B cell (primary cell): ENCODE measurements at regions not wholly inside any gene's neighbourhood (a gene's known extent, or its start where the extent isn't known, plus 50 kb on each side); places are given as distances from the start of the nearest gene placed in this dataset.

Experiments
- ATAC-seq: fragments of 200-7000 bp; cut with Tn5 transposase; one replicate; pipeline ENCODE4 v1.10.0; 2021; ENCODE audit warnings: low read depth, mild to moderate bottlenecking, moderate number of reproducible peaks, moderate library complexity
- CTCF ChIA-PET: fragments of 350-600 bp; sonication (Branson Sonifier 250); formaldehyde crosslinking; loops from one replicate; lab custom pipeline; 2021; ENCODE audit warnings: antibody characterized with exemption, inconsistent platforms; lab: Charles Lee
- POLR2A ChIA-PET: fragments of 350-600 bp; sonication (Branson Sonifier 250); formaldehyde crosslinking; loops from one replicate; lab custom pipeline; 2021; ENCODE audit warnings: antibody characterized with exemption; lab: Charles Lee
- DNase-seq: peaks from one replicate; pipeline ENCODE4 v3.0.0; 2013
- H2AFZ ChIP-seq: 2 replicates; pipeline ENCODE4 v1.6.1; 2012; ENCODE audit warnings: mild to moderate bottlenecking, low read depth, low read length; ENCODE audit not compliant: insufficient read depth, poor library complexity, severe bottlenecking
- H3K27ac ChIP-seq, 2 donors: 1 replicate in 1 of 2; 2 replicates in 1 of 2; pipeline ENCODE4 v1.5.1; 2012 to 2013; ENCODE audit warnings: low read length in 2 of 2, mild to moderate bottlenecking in 2 of 2, moderate library complexity in 1 of 2
- H3K27me3 ChIP-seq, 4 experiments: fragments of 200-600 bp in 1 of 4; sonication (generic) in 1 of 4; replicated peaks in 1 of 4; 1 replicate in 2 of 4; 2 replicates in 2 of 4; pipeline versions ENCODE4 v1.6.1 to v1.7.0; 2013 to 2016; ENCODE audit warnings: low read length in 3 of 4, mild to moderate bottlenecking in 2 of 4, mixed read lengths in 1 of 4, moderate library complexity in 1 of 4; ENCODE audit not compliant: insufficient read depth in 4 of 4, control insufficient read depth in 3 of 4; ENCODE audit errors: control extremely low read depth in 1 of 4
- H3K36me3 ChIP-seq, 2 experiments: replicated peaks in 1 of 2; 1 replicate in 1 of 2; 2 replicates in 1 of 2; pipeline versions ENCODE4 v1.6.1 to v1.7.1; 2013; ENCODE audit warnings: low read length in 1 of 2; ENCODE audit not compliant: insufficient read depth in 2 of 2, control insufficient read depth in 1 of 2; ENCODE audit errors: control extremely low read depth in 1 of 2, extremely low read depth in 1 of 2
- H3K4me1 ChIP-seq, 2 donors: fragments of 200-600 bp in 1 of 2; sonication (generic) in 1 of 2; 1 replicate in 1 of 2; 2 replicates in 1 of 2; pipeline versions ENCODE4 v1.5.1 to v1.6.1; 2013 to 2017; ENCODE audit warnings: low read length in 2 of 2; ENCODE audit not compliant: control insufficient read depth in 2 of 2, insufficient read depth in 2 of 2
- H3K4me2 ChIP-seq: replicated peaks from 2 replicates; pipeline ENCODE3; 2012; ENCODE audit warnings: mild to moderate bottlenecking, low read depth, low read length; ENCODE audit not compliant: poor library complexity, severe bottlenecking
- H3K4me3 ChIP-seq, 5 experiments: fragments of 200-600 bp in 1 of 5; sonication (generic) in 1 of 5; 1 replicate in 3 of 5; 2 replicates in 2 of 5; pipeline versions ENCODE4 v1.5.1 to v1.7.0; 2011 to 2016; ENCODE audit warnings: low read length in 4 of 5, mild to moderate bottlenecking in 4 of 5, low read depth in 2 of 5, control low read depth in 1 of 5, moderate library complexity in 1 of 5; ENCODE audit not compliant: insufficient read depth in 1 of 5; ENCODE audit errors: control extremely low read depth in 1 of 5, extremely low read depth in 1 of 5
- H3K79me2 ChIP-seq: fragments of 200-600 bp; sonication (generic); one replicate; pipeline ENCODE4 v1.6.0; 2016; ENCODE audit warnings: low read length; ENCODE audit not compliant: control insufficient read depth, insufficient read depth
- H3K9ac ChIP-seq: fragments of 200-600 bp; sonication (generic); 2 replicates; pipeline ENCODE4 v1.6.1; 2017; ENCODE audit warnings: mild to moderate bottlenecking, low read length, moderate library complexity
- H3K9me3 ChIP-seq, 3 donors: one replicate each; pipeline versions ENCODE4 v1.6.1 to v1.7.1; 2013; ENCODE audit warnings: low read length in 2 of 3; ENCODE audit not compliant: control insufficient read depth in 2 of 3, insufficient read depth in 1 of 3; ENCODE audit errors: control extremely low read depth in 1 of 3
- H4K20me1 ChIP-seq: 2 replicates; pipeline ENCODE4 v1.6.0; 2012; ENCODE audit warnings: mild to moderate bottlenecking, low read length; ENCODE audit not compliant: insufficient read depth, control insufficient read depth, poor library complexity, severe bottlenecking
- H3K27ac Mint-ChIP-seq: one replicate; pipeline ENCODE4 v1.8.0; 2021; ENCODE audit warnings: mixed read lengths
- H3K27me3 Mint-ChIP-seq: one replicate; pipeline ENCODE4 v1.8.0; 2021; ENCODE audit warnings: mixed read lengths
- H3K4me1 Mint-ChIP-seq: one replicate; pipeline ENCODE4 v1.8.0; 2021; ENCODE audit warnings: mixed read lengths
- H3K4me3 Mint-ChIP-seq: one replicate; pipeline ENCODE4 v1.8.0; 2021; ENCODE audit warnings: mixed read lengths
- H3K9me3 Mint-ChIP-seq: one replicate; pipeline ENCODE4 v1.8.0; 2022; ENCODE audit warnings: mixed read lengths; ENCODE audit not compliant: insufficient read depth
- EZH2 ChIP-seq: IDR thresholded peaks from 2 replicates; pipeline ENCODE4 v1.6.1; 2012; ENCODE audit warnings: borderline replicate concordance, low read depth, mild to moderate bottlenecking, moderate library complexity, low read length; ENCODE audit not compliant: insufficient read depth, poor library complexity, severe bottlenecking
- WGBS: methylation state at CpG from one replicate; pipeline ENCODE4 v1.1.5; 2013; ENCODE audit warnings: missing lambda C conversion rate; ENCODE audit not compliant: insufficient coverage; 5-methylcytosine and 5-hydroxymethylcytosine counted together
- intact Hi-C: fragments of 100-400 bp; cut with micrococcal nuclease; formaldehyde crosslinking; loops from one replicate; pipeline ENCODE4 v1.10.0; 2022
- TF ChIP-seq, protein P1 (sequence below): fragments of 200-600 bp; IDR thresholded peaks from one replicate; pipeline ENCODE4 v1.8.0; 2022; ENCODE audit warnings: antibody characterized with exemption, mild to moderate bottlenecking

DNA sequence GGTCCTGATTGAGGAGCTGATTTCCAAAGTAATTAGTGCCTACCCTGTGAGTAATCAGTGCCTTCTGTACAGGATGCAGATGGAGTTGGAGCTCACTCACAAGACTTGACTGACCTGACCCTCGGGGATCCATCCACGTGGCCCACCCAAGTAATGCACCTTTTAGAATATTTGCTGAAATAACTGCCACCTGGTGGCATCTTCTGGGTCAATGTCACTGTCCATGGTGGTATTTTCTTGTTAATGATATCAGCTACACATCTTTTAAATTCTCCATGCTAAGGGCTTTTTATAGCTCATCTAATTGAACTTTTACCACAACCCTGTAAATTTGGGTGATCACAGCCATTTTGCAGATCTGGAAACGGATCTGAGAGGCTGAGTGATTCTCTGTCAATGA, 74.3 kb upstream of the ANKRD34C start:
- DNase-seq: no peak

GRCh38 chr15:79206940-79207339, 75.6 kb upstream of the ANKRD34C start:
- H3K4me1 Mint-ChIP-seq: no peaks in the 10 kb centered on the region
- H3K4me3 Mint-ChIP-seq: no peak overlapping the region
- ATAC-seq: no peak
- no peak for DNase-seq
- H3K9me3 Mint-ChIP-seq: no peaks in the 10 kb centered on the region
- Histone ChIP-seq H3K36me3 (no peaks in the 10 kb centered on the region), H3K27me3 (peaks cover 0 to 30% (median 11%) of the 10 kb centered on the region in 4 experiments), H3K9me3 (no peaks in the 10 kb centered on the region), H3K79me2 (no peaks in the 10 kb centered on the region), H4K20me1 (no peaks in the 10 kb centered on the region), H3K4me1 (no peaks in the 10 kb centered on the region), H3K9ac (no peak overlapping the region), H2AFZ (no peak overlapping the region), H3K27ac (no peak overlapping the region), H3K4me3 (no peak overlapping the region), H3K4me2 (no peak overlapping the region)
- ChIA-PET CTCF (interaction anchor here (1.2 kb wide), 1 partner anchor 23 kb away, joined by 6 read pairs; no protein-coding TSS in a partner anchor), POLR2A (no interaction called here)
- 73% methylated on average over 2 of the region's 2 CpGs for WGBS
- H3K27me3 Mint-ChIP-seq: peaks cover 68% of the 10 kb centered on the region
- no peak for TF ChIP-seq EZH2
- TF ChIP-seq, protein P1, sequence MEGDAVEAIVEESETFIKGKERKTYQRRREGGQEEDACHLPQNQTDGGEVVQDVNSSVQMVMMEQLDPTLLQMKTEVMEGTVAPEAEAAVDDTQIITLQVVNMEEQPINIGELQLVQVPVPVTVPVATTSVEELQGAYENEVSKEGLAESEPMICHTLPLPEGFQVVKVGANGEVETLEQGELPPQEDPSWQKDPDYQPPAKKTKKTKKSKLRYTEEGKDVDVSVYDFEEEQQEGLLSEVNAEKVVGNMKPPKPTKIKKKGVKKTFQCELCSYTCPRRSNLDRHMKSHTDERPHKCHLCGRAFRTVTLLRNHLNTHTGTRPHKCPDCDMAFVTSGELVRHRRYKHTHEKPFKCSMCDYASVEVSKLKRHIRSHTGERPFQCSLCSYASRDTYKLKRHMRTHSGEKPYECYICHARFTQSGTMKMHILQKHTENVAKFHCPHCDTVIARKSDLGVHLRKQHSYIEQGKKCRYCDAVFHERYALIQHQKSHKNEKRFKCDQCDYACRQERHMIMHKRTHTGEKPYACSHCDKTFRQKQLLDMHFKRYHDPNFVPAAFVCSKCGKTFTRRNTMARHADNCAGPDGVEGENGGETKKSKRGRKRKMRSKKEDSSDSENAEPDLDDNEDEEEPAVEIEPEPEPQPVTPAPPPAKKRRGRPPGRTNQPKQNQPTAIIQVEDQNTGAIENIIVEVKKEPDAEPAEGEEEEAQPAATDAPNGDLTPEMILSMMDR: no peak
- intact Hi-C loops: no loop called here
- no peak overlapping the region for H3K27ac Mint-ChIP-seq

More for the DNA sequence above, 74.3 kb upstream of the ANKRD34C start:
- Histone ChIP-seq H3K36me3 (no peaks in the 10 kb centered on the region), H3K9ac (no peak overlapping the region), H3K4me3 (no peak overlapping the region), H3K9me3 (no peaks in the 10 kb centered on the region), H3K27me3 (peaks cover 0 to 34% (median 11%) of the 10 kb centered on the region in 4 experiments), H3K4me1 (no peaks in the 10 kb centered on the region), H2AFZ (no peak overlapping the region), H4K20me1 (no peaks in the 10 kb centered on the region), H3K27ac (no peak overlapping the region), H3K79me2 (no peaks in the 10 kb centered on the region), H3K4me2 (no peak overlapping the region)
- WGBS: 60% methylated on average over 2 of the region's 3 CpGs
- Mint-ChIP-seq H3K4me3 (no peak overlapping the region), H3K27me3 (peaks cover 64% of the 10 kb centered on the region), H3K4me1 (no peaks in the 10 kb centered on the region), H3K9me3 (no peaks in the 10 kb centered on the region), H3K27ac (no peak overlapping the region)
- no peak for ATAC-seq
- CTCF ChIA-PET: interaction anchor here (0.7 to 1.6 kb wide), 4 partner anchors 9 to 180 kb away, joined by 3 to 8 read pairs (median 5); no protein-coding TSS in a partner anchor
- POLR2A ChIA-PET: no interaction called here
- intact Hi-C loops: no loop called here
- TF ChIP-seq, protein P1: no peak
- no peak for TF ChIP-seq EZH2
